ENCODE measurements at regions not wholly inside any gene's neighbourhood (a gene's known extent, or its start where the extent isn't known, plus 50 kb on each side); places are given as distances from the start of the nearest gene placed in this dataset.
"Not testable (repeated sequence)": the region's sequence is repeated elsewhere in the genome, so short reads cannot be mapped to it uniquely, and the experiment has no call there.

DNA sequence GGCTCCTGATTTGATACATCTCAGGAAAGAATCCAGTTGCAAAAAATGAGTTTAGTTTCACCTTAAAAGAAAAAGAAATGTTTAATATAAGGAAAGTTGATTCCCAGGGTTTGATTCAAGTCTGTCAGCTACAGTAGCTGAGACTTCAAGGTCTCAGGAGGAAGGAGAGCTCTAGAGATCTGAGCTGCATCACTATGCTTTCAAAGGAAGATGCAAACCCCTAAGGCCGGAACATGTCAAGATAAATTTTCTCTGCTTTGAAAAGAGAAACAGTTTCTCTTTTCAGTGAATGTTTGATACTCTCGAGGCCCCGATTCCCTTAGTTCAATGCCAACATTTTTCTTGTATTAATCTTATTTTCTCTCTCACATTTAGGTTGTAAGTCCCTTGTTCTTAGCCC lies 128.6 kb downstream of the RGPD3 start:
- DNase-seq = no peak

DNA sequence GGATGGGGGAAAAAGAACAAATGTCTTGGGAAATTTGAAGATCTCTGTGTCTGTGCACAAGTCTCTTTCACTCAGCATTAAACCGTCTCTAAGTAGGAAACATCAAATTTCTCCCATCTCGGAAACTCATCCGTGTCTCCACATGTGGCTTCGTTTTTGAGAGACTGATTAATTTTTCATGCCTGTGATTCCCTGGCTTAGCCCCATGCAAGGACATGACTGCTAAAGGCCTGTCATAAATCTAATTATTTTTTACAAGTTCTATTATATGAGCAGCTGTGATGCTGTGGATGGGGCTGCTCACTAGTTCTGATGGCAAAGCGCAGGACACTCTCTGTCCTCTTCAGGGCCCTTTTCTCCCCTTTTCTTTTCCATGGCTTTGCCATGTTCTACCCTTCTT lies 129.1 kb downstream of the RGPD3 start:
- no peak for DNase-seq

DNA sequence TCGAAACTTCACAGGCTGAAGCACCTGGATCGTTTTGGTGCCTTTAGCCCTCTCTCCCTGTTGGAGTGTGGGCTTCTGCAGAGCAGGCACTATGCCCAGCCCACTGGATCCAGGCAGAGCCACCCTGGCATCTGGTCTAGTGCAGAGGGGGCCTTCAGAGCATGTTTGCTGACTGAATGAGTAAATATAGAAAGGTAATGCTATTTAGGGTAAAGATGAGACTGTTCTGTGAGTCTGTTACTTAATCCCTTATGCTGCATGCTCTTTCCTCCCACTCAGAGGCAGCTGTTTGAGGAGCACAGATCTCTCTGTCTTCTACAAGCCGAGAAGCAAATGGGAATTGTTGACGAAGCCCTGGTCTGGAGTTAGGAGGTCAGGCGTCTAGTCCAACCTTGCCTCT lies 130.2 kb downstream of the RGPD3 start:
- no peak for DNase-seq

GRCh38 chr2:106336737-106337136 lies 131.5 kb downstream of the RGPD3 start:
- DNase-seq = no peak

DNA sequence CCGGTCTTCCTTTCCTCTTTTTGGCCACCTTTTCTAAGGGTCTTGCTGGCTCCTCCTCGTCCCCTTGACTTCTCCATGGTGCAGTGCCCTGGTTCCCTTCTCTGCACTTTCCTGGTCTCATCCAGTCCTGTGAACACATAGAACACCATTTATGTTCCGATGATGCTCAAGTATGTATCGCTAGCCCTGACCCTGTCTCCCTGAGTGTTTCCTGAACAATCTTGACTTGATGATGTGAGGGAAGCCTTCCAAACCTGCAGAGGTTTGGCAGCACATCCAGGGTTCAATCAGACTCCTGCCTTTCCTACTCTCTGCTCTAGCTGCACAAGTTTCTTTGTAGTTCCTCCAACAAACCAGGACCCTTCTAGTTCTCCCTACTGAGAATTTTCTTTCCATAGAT lies 132.1 kb downstream of the RGPD3 start:
- no peak for DNase-seq

GRCh38 chr2:106334802-106335201 lies 133.4 kb downstream of the RGPD3 start:
- no peak for DNase-seq

- not testable (repeated sequence) for DNase-seq
These were observed 134.8 kb downstream of the RGPD3 start for GRCh38 chr2:106333253-106333873.

DNA sequence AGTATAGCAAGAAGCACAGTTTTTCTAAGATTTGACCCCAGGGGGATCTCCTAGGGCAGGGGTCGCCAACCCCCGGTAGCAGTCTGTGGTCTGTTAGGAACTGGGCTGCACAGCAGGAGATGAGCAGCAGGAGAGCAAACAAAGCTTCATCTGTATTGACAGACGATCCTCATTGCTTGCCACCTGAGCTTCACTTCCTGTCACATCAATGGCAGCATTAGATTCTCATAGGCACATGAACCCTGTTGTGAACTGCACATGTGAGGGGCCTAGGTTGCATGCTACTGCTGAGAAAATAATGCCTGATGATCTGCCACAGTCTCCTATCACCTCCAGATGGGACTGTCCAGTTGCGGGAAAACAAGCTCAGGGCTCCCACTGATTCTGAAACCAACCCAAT lies 136.2 kb downstream of the RGPD3 start:
- DNase-seq = no peak

- DNase-seq = not testable (repeated sequence)
These were observed 136.5 kb upstream of the UXS1 start for GRCh38 chr2:106330384-106331261.

- no peak for DNase-seq
These were observed 129.4 kb upstream of the UXS1 start for GRCh38 chr2:106323337-106324013.

DNA sequence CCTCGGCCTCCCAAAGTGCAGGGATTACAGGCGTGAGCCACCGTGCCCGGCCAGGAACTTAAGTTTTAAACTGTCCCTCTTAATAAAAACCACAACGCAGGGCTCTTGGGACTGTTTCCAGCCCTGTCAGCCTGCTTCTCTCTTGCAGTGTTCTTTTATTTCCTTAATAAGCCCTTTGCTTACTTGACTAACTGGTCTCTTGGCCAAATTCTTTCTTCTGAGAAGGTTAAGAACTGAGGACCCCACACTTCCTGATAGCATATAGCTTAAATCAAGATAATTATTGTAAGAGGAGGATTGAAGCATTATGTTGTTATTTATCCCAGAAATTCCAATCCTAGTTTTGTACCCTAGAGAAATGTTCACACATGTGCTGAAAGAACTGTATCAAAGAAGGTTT lies 128.2 kb upstream of the UXS1 start:
- DNase-seq = no peak

DNA sequence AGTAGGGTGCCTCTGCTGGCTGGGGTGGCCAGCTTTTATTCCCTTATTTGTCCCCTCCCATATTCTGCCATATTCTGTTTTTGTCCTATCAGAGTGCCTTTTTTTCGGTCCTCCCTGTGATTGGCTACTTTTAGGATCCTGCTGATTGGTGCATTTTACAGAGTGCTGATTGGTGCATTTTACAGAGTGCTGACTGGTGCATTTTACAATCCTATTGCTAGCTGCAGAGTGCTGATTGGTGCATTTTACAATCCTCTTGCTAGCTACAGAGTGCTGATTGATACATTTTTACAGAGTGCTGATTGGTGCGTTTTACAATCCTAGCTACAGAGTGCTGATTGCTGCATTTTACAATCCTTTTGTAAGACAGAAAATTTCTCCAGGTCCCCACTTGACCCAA lies 126.3 kb upstream of the UXS1 start:
- not testable (repeated sequence) for DNase-seq

GRCh38 chr2:106316915-106317314 lies 122.8 kb upstream of the UXS1 start:
- no peak for DNase-seq

- DNase-seq = no peak
These were observed 120.3 kb upstream of the UXS1 start for GRCh38 chr2:106314444-106314843.

- DNase-seq = no peak
These were observed 116.9 kb upstream of the UXS1 start for GRCh38 chr2:106311041-106311370.

DNA sequence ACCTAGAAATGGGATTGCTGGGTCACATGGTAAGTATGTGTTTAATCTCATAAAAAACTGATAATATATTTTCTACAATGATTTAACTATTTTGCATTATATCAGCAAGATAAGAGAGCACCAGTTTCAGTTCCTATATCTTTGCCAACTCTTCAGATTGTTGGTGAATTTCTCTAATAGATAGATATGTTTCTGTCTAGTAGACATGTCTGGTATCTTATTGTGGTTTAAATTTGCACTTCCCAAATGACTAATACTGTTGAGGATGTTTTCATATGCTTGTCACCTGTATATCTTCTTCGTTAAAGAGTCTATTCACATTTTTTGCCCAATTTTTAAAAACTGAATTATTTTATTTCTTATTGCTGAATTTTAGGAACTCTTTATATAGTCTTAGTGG lies 113.8 kb upstream of the UXS1 start:
- no peak for DNase-seq

GRCh38 chr2:106306387-106306786 lies 112.3 kb upstream of the UXS1 start:
- DNase-seq = no peak

- no peak for DNase-seq
These were observed 110.6 kb upstream of the UXS1 start for GRCh38 chr2:106304612-106305184.

DNA sequence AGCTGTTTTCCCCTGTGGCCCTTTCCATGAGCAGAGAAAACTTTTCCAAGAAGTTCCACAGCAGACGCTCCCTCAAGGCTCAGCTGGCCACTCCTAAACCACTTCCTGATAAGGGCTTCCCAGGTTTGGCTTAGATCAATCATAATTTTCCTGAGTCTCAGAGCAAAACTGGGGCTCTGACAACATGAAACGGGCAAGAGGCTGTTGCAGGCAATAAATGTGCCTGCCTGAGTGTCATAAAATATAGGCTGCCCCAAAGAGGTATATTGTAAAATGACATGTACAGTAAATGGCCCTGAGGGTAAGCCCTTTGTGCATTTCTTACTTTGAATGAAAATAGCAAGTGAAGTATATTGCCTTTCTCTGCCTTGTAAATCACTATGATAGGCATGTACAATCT lies 105.6 kb upstream of the UXS1 start:
- no peak for DNase-seq

- DNase-seq = no peak
These were observed 102.2 kb upstream of the UXS1 start for GRCh38 chr2:106296182-106296815.

DNA sequence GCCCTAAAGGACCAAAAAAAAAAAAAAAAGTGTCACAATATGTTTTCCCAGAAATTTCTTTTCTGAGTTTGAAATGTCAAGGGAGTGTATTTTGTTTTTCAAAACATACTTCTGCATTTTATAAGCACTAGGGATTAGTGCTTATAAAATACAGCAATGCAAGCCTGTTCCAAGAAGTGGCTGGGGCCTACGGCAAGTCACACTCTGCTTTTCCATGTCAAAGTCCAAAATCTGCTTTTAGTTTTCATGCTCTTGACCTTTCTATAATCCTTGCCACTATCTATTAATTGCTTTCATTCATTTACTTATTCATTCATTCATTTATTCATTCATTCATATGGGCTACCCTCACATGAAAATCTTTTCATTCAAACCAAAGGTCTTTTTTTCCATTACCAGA lies 100.1 kb upstream of the UXS1 start:
- DNase-seq = no peak

DNA sequence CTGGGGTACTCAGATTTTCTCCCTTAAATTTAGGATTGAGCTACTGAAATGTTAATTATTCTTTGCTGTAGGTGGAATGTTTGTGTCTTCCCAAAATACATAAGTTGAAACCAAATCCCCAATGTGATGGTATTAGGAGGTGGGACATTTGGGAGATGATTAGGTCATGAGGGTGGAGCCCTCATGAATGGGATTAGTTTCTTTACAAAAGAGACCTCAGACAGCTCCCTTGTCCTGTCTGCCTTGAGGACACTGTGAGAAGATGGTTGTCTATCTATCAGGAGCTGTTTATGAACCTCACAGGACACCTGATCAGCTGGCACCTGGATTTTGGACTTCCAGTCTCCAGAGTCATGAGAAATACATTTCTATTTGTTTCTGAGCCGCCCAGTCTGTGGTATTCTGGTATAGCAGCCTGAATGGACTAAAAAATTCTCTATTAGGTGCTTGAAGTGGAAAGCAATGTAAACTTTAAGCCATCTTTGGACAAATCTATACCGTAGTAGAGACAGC lies 99.2 kb upstream of the UXS1 start:
- no peak for DNase-seq

- no peak for DNase-seq
These were observed 98.5 kb upstream of the UXS1 start for GRCh38 chr2:106292627-106293026.

Data from effector CD8-positive, alpha-beta T cell (primary cell).